ENCODE measurements at regions not wholly inside any gene's neighbourhood (a gene's known extent, or its start where the extent isn't known, plus 50 kb on each side); places are given as distances from the start of the nearest gene placed in this dataset.

GRCh38 chr12:126895951-126896913 is 1370.7 kb upstream of the TMEM132C start:
- TF ChIP-seq CTCF (IDR thresholded peaks at IDR 0.05) (no peak), ZFX (IDR thresholded peaks at IDR 0.05; ENCODE audit: borderline replicate concordance) (no peak)
- no peak overlapping the region for H3K27ac ChIP-seq

GRCh38 chr12:126897102-126897501 is 1369.9 kb upstream of the TMEM132C start:
- H3K27ac ChIP-seq = no peak overlapping the region
- TF ChIP-seq CTCF (IDR thresholded peaks at IDR 0.05) = no peak
- TF ChIP-seq ZFX (IDR thresholded peaks at IDR 0.05; ENCODE audit: borderline replicate concordance) = no peak

GRCh38 chr12:126897778-126898177 is 1369.2 kb upstream of the TMEM132C start:
- TF ChIP-seq ZFX (IDR thresholded peaks at IDR 0.05; ENCODE audit: borderline replicate concordance) (no peak), CTCF (IDR thresholded peaks at IDR 0.05) (no peak)
- H3K27ac ChIP-seq = no peak overlapping the region

GRCh38 chr12:126898562-126898961 is 1368.4 kb upstream of the TMEM132C start:
- TF ChIP-seq ZFX (IDR thresholded peaks at IDR 0.05; ENCODE audit: borderline replicate concordance) = no peak
- TF ChIP-seq CTCF (IDR thresholded peaks at IDR 0.05) = no peak
- no peak overlapping the region for H3K27ac ChIP-seq

DNA sequence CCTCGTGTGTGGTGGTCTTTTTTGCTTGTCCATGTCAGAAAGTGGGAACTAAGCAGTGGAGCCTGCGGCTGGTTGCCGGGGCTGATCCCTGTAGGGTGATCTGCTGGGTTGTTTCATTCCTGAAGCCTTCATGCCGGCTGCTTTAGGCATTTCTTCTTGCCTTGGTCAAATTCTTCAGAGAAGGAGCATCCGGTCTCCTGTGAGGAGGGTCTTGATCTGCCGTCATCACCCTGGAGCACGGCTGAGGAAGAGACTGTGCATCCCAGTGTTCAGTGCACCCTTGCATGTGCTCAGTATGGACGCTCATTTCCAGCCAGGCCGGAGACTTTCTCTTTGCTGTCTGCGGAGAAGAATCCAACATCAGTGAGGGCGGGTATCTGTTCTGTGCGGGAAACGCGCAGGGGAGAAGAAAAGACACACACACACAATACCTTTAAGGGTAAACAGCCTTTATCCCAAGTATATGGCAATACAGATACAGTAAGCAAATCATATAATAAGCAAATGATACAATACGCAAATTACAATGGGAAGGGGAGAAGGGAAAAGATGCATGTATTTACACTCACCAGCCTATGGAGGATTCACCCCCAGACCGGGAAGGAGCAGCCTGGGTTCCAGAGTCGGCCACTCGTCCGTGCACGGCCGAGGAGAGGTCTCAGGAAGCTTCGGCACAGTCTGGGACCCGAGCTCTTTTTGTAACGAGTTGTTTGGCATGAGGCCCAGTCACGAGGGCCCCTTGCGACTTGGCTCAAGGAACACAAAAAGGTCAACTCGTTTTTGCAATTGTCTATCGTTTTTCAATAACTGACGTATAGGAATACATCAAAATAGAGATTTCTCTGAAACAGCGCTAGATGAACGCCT is 1366.8 kb upstream of the TMEM132C start:
- no peak for TF ChIP-seq CTCF (IDR thresholded peaks at IDR 0.05)
- TF ChIP-seq ZFX (IDR thresholded peaks at IDR 0.05; ENCODE audit: borderline replicate concordance) = no peak
- H3K27ac ChIP-seq = no peak overlapping the region

- TF ChIP-seq ZFX (IDR thresholded peaks at IDR 0.05; ENCODE audit: borderline replicate concordance) = no peak
- TF ChIP-seq CTCF (IDR thresholded peaks at IDR 0.05) = no peak
- no peak overlapping the region for H3K27ac ChIP-seq
Measured at GRCh38 chr12:126903027-126903876, 1363.7 kb upstream of the TMEM132C start.
